Keratinocyte (primary cell): ENCODE measurements at regions not wholly inside any gene's neighbourhood (a gene's known extent, or its start where the extent isn't known, plus 50 kb on each side); places are given as distances from the start of the nearest gene placed in this dataset.

Experiments
- DNase-seq: peaks from one replicate; pipeline ENCODE4 v3.0.0-alpha.2; 2011; ENCODE audit warnings: low read depth, missing footprints, low spot score
- FAIRE-seq: peaks from 2 replicates; lab custom pipeline; 2011; peaks lifted over from hg19 to GRCh38; lab: Jason Lieb, UNC
- H2AFZ ChIP-seq: 2 replicates; pipeline ENCODE4 v1.6.0; 2012; ENCODE audit warnings: low read length, control low read depth, inconsistent platforms; ENCODE audit not compliant: control insufficient read depth
- H3K27ac ChIP-seq: 2 replicates; pipeline ENCODE4 v1.5.1; 2011; ENCODE audit warnings: low read length; ENCODE audit not compliant: control insufficient read depth, insufficient read depth
- H3K27me3 ChIP-seq: 3 replicates; pipeline ENCODE4 v1.6.0; 2011; ENCODE audit warnings: low read length; ENCODE audit not compliant: control insufficient read depth, insufficient read depth; ENCODE audit errors: extremely low read depth
- H3K36me3 ChIP-seq, 2 experiments: 2 replicates in 1 of 2; 3 replicates in 1 of 2; pipeline ENCODE4 v1.5.1; 2011; ENCODE audit warnings: low read length in 2 of 2, mild to moderate bottlenecking in 1 of 2; ENCODE audit not compliant: control insufficient read depth in 2 of 2, insufficient read depth in 2 of 2; ENCODE audit errors: extremely low read depth in 1 of 2
- H3K4me1 ChIP-seq: 3 replicates; pipeline ENCODE4 v1.5.1; 2011; ENCODE audit warnings: low read length; ENCODE audit not compliant: control insufficient read depth, insufficient read depth; ENCODE audit errors: extremely low read depth
- H3K4me2 ChIP-seq: 3 replicates; pipeline ENCODE4 v1.6.0; 2011; ENCODE audit warnings: low read depth, low read length; ENCODE audit not compliant: control insufficient read depth, insufficient read depth; ENCODE audit errors: extremely low read depth
- H3K4me3 ChIP-seq, 3 experiments: fragments of 200-600 bp in 1 of 3; sonication (generic) in 1 of 3; 2 replicates in 2 of 3; 3 replicates in 1 of 3; pipeline ENCODE4 v1.5.1; 2011 to 2016; ENCODE audit warnings: low read length in 3 of 3, mild to moderate bottlenecking in 3 of 3, control low read depth in 2 of 3, inconsistent platforms in 1 of 3, low read depth in 1 of 3, mixed read lengths in 1 of 3, mixed run types in 1 of 3, moderate library complexity in 1 of 3; ENCODE audit not compliant: control insufficient read depth in 2 of 3, insufficient read depth in 2 of 3; ENCODE audit errors: extremely low read depth in 1 of 3
- H3K79me2 ChIP-seq: 2 replicates; pipeline ENCODE4 v1.6.0; 2012; ENCODE audit warnings: low read length; ENCODE audit not compliant: control insufficient read depth, insufficient read depth
- H3K9ac ChIP-seq: 3 replicates; pipeline ENCODE4 v1.6.0; 2011; ENCODE audit warnings: low read length; ENCODE audit not compliant: control insufficient read depth, insufficient read depth; ENCODE audit errors: extremely low read depth
- H3K9me1 ChIP-seq: 3 replicates; pipeline ENCODE4 v1.6.0; 2011; ENCODE audit warnings: low read length; ENCODE audit not compliant: control insufficient read depth, insufficient read depth; ENCODE audit errors: extremely low read depth
- H3K9me3 ChIP-seq: 2 replicates; pipeline ENCODE4 v1.5.1; 2012; ENCODE audit warnings: low read depth, low read length; ENCODE audit not compliant: control insufficient read depth
- H4K20me1 ChIP-seq: 3 replicates; pipeline ENCODE4 v1.6.0; 2011; ENCODE audit warnings: low read length; ENCODE audit not compliant: control insufficient read depth, insufficient read depth; ENCODE audit errors: extremely low read depth
- EZH2 ChIP-seq: IDR thresholded peaks from one replicate; pipeline ENCODE4 v1.6.1; 2012; ENCODE audit warnings: inconsistent platforms, mild to moderate bottlenecking, low read length, moderate library complexity
- dilution Hi-C: fragments of 300-500 bp; cut with MboI; formaldehyde crosslinking; loops from one replicate; pipeline ENCODE4 v1.7.0; 2020; ENCODE audit warnings: low sequenced_read_pairs; ENCODE audit not compliant: extremely low pct_ligation_motif_present
- TF ChIP-seq, protein P1 (sequence below), 3 experiments: IDR thresholded peaks in 1 of 3; conservative IDR thresholded peaks in 1 of 3; optimal IDR thresholded peaks in 1 of 3; 2 replicates in 2 of 3; 3 replicates in 1 of 3; pipeline versions ENCODE3 to v1.5.1; 2011; ENCODE audit warnings: low read length in 3 of 3, mild to moderate bottlenecking in 3 of 3, moderate library complexity in 2 of 3, control low read depth in 1 of 3, inconsistent platforms in 1 of 3; ENCODE audit not compliant: insufficient read depth in 2 of 3; ENCODE audit errors: extremely low read depth in 1 of 3

DNA sequence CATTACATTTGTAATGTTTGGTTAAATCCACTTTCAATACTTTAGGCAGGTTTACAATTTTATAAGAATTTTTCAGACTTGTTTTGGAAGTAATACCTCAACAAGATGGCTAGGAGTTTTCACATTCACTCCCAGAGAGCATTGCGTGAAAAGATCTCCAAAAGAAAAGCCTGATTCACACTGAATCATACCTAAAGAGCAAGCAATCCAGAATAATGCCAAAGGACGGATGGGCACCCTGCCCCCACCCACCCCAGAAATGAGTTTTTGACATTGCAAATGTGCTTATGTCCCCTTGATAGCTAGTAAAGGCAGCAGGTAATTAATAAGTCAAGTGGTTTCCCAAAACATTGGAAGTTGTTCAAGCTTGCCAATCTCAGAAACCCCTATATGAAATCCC lies 557.7 kb upstream of the TENM3 start:
- H3K9me3 ChIP-seq, result no peaks in the 10 kb centered on the region
- H3K27me3 ChIP-seq, result no peaks in the 10 kb centered on the region
- dilution Hi-C loops, result no loop called here
- TF ChIP-seq, protein P1, sequence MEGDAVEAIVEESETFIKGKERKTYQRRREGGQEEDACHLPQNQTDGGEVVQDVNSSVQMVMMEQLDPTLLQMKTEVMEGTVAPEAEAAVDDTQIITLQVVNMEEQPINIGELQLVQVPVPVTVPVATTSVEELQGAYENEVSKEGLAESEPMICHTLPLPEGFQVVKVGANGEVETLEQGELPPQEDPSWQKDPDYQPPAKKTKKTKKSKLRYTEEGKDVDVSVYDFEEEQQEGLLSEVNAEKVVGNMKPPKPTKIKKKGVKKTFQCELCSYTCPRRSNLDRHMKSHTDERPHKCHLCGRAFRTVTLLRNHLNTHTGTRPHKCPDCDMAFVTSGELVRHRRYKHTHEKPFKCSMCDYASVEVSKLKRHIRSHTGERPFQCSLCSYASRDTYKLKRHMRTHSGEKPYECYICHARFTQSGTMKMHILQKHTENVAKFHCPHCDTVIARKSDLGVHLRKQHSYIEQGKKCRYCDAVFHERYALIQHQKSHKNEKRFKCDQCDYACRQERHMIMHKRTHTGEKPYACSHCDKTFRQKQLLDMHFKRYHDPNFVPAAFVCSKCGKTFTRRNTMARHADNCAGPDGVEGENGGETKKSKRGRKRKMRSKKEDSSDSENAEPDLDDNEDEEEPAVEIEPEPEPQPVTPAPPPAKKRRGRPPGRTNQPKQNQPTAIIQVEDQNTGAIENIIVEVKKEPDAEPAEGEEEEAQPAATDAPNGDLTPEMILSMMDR (optimal IDR thresholded peaks at IDR 0.05 in 1 of 3, IDR thresholded peaks at IDR 0.05 in 1 of 3, conservative IDR thresholded peaks at IDR 0.05 in 1 of 3; ENCODE audit: extremely low read depth in 1 of 3, insufficient read depth in 2 of 3, low read length in 3 of 3), result no peak
- TF ChIP-seq EZH2, result no peak
- no peaks in the 10 kb centered on the region for H4K20me1 ChIP-seq
- no peak overlapping the region for H2AFZ ChIP-seq
- H3K79me2 ChIP-seq, result no peaks in the 10 kb centered on the region
- H3K4me2 ChIP-seq, result no peak overlapping the region
- DNase-seq, result no peak
- FAIRE-seq, result no peak
- no peaks in the 10 kb centered on the region for H3K9me1 ChIP-seq
- no peaks in the 10 kb centered on the region for H3K36me3 ChIP-seq
- H3K4me3 ChIP-seq, result no peak overlapping the region
- no peak overlapping the region for H3K9ac ChIP-seq
- H3K4me1 ChIP-seq, result no peaks in the 10 kb centered on the region
- H3K27ac ChIP-seq, result no peak overlapping the region

DNA sequence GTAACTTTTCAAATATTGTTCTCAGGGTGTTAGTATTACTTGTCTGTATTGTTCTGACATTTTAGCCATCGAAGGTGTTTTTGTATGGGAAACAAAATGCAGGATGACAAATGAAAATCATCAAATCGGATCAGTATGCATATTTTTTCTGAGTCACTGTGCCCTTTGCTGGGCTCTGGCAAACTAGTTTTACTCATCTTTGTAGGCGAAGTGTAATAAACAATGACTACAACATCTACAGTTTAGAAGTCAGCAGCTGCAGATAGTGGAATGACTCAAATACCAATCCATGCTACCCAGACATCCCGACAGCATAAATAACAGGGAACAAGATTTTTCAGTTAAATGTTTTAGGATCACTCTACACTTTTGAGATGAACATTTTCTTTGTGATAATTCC lies 557.3 kb upstream of the TENM3 start:
- DNase-seq (no peak), FAIRE-seq (no peak)
- H3K4me2 ChIP-seq, result no peak overlapping the region
- no peak overlapping the region for H3K4me3 ChIP-seq
- H3K9me3 ChIP-seq, result no peaks in the 10 kb centered on the region
- dilution Hi-C loops, result no loop called here
- no peak overlapping the region for H3K9ac ChIP-seq
- H3K27me3 ChIP-seq, result no peaks in the 10 kb centered on the region
- no peak overlapping the region for H2AFZ ChIP-seq
- H3K9me1 ChIP-seq, result no peaks in the 10 kb centered on the region
- H3K36me3 ChIP-seq, result no peaks in the 10 kb centered on the region
- TF ChIP-seq, protein P1 (optimal IDR thresholded peaks at IDR 0.05 in 1 of 3, IDR thresholded peaks at IDR 0.05 in 1 of 3, conservative IDR thresholded peaks at IDR 0.05 in 1 of 3; ENCODE audit: extremely low read depth in 1 of 3, insufficient read depth in 2 of 3, low read length in 3 of 3), result no peak
- no peak for TF ChIP-seq EZH2
- no peaks in the 10 kb centered on the region for H3K4me1 ChIP-seq
- no peaks in the 10 kb centered on the region for H3K79me2 ChIP-seq
- no peaks in the 10 kb centered on the region for H4K20me1 ChIP-seq
- no peak overlapping the region for H3K27ac ChIP-seq
